IMR-90 (cell line): ENCODE measurements at regions not wholly inside any gene's neighbourhood (a gene's known extent, or its start where the extent isn't known, plus 50 kb on each side); places are given as distances from the start of the nearest gene placed in this dataset.
"Not testable (repeated sequence)": the region's sequence is repeated elsewhere in the genome, so short reads cannot be mapped to it uniquely, and the experiment has no call there.

Experiments used
- ATAC-seq: fragments of 200-7000 bp; cut with Tn5 transposase; 2 replicates; pipeline ENCODE4 v1.9.1; 2020; ENCODE audit warnings: low read depth, mild to moderate bottlenecking, moderate library complexity
- BruUV-seq: library from RNA; stranded (reverse); fragments of 400-500 nt; replicated peaks from 2 replicates; lab custom pipeline; 2021; lab: Mats Ljungman, UMichigan
- CTCF ChIA-PET: fragments of 300-600 bp; formaldehyde crosslinking; extraction: SDS; loops from one replicate; lab custom pipeline; 2021; ENCODE audit warnings: antibody characterized with exemption; lab: Yijun Ruan, JAX
- POLR2A ChIA-PET: fragments of 300-600 bp; sonication (Branson Sonifier 250); formaldehyde crosslinking; loops from one replicate; lab custom pipeline; 2022; ENCODE audit warnings: antibody characterized with exemption; ENCODE audit not compliant: unreplicated experiment; lab: Charles Lee
- DNase-seq: peaks from one replicate; pipeline ENCODE4 v3.0.0; 2013
- H2AFZ ChIP-seq: replicated peaks from 2 replicates; pipeline ENCODE3; 2013; ENCODE audit warnings: low read length, mild to moderate bottlenecking; ENCODE audit not compliant: poor library complexity
- H2AK5ac ChIP-seq: 2 replicates; pipeline ENCODE4 v1.6.1; 2013; ENCODE audit warnings: low read depth, low read length, inconsistent platforms
- H2AK9ac ChIP-seq: replicated peaks from 2 replicates; pipeline ENCODE3; 2013; ENCODE audit warnings: mild to moderate bottlenecking, low read depth, low read length, moderate library complexity; ENCODE audit not compliant: poor library complexity
- H2BK120ac ChIP-seq: 2 replicates; pipeline ENCODE4 v1.6.1; 2013; ENCODE audit warnings: low read depth, low read length, inconsistent platforms
- H2BK15ac ChIP-seq: 3 replicates; pipeline ENCODE4 v1.6.1; 2013; ENCODE audit warnings: low read depth, low read length, inconsistent platforms
- H2BK20ac ChIP-seq: 2 replicates; pipeline ENCODE4 v1.6.1; 2013; ENCODE audit warnings: low read depth, mild to moderate bottlenecking, inconsistent platforms, low read length, moderate library complexity
- H2BK5ac ChIP-seq: 2 replicates; pipeline ENCODE4 v1.6.1; 2013; ENCODE audit warnings: mild to moderate bottlenecking, low read depth, low read length, inconsistent platforms; ENCODE audit not compliant: poor library complexity, severe bottlenecking
- H3K14ac ChIP-seq: replicated peaks from 2 replicates; pipeline ENCODE4 v1.6.1; 2013; ENCODE audit warnings: low read depth, low read length, inconsistent platforms
- H3K18ac ChIP-seq: 2 replicates; pipeline ENCODE4 v1.6.1; 2013; ENCODE audit warnings: low read depth, low read length, control low read depth
- H3K23ac ChIP-seq: 2 replicates; pipeline ENCODE4 v1.6.1; 2013; ENCODE audit warnings: low read depth, low read length, inconsistent platforms
- H3K27ac ChIP-seq: 2 replicates; pipeline ENCODE4 v1.5.1; 2013; ENCODE audit warnings: mild to moderate bottlenecking, control low read depth, low read length; ENCODE audit not compliant: insufficient read depth
- H3K27me3 ChIP-seq: 2 replicates; pipeline ENCODE4 v1.6.1; 2013; ENCODE audit warnings: low read length; ENCODE audit not compliant: control insufficient read depth, insufficient read depth
- H3K36me3 ChIP-seq: 2 replicates; pipeline ENCODE4 v1.6.1; 2013; ENCODE audit warnings: low read length, mixed read lengths; ENCODE audit not compliant: control insufficient read depth, insufficient read depth
- H3K4ac ChIP-seq: 2 replicates; pipeline ENCODE4 v1.6.1; 2013; ENCODE audit warnings: low read depth, low read length, inconsistent platforms
- H3K4me1 ChIP-seq: 2 replicates; pipeline ENCODE4 v1.6.1; 2013; ENCODE audit warnings: low read length, mixed read lengths; ENCODE audit not compliant: control insufficient read depth, insufficient read depth
- H3K4me2 ChIP-seq: 2 replicates; pipeline ENCODE4 v1.6.1; 2013; ENCODE audit warnings: low read depth, mild to moderate bottlenecking, control low read depth, low read length, moderate library complexity
- H3K4me3 ChIP-seq: 2 replicates; pipeline ENCODE4 v1.5.1; 2013; ENCODE audit warnings: low read depth, mild to moderate bottlenecking, control low read depth, low read length, moderate library complexity; ENCODE audit not compliant: insufficient read depth
- H3K56ac ChIP-seq: 2 replicates; pipeline ENCODE4 v1.6.1; 2013; ENCODE audit warnings: low read length, inconsistent platforms; ENCODE audit not compliant: insufficient read depth; ENCODE audit errors: extremely low read depth
- H3K79me1 ChIP-seq, 2 experiments: 2 replicates each; pipeline ENCODE4 v1.6.1; 2013; ENCODE audit warnings: low read length in 2 of 2, inconsistent platforms in 1 of 2, low read depth in 1 of 2
- H3K9ac ChIP-seq: 2 replicates; pipeline ENCODE4 v1.6.1; 2013; ENCODE audit warnings: low read depth, low read length, control low read depth
- H3K9me1 ChIP-seq: 2 replicates; pipeline ENCODE4 v1.6.1; 2013; ENCODE audit warnings: low read length, inconsistent platforms; ENCODE audit not compliant: insufficient read depth
- H3K9me3 ChIP-seq: 2 replicates; pipeline ENCODE4 v1.6.1; 2013; ENCODE audit warnings: low read length; ENCODE audit not compliant: control insufficient read depth, insufficient read depth
- H4K20me1 ChIP-seq: 2 replicates; pipeline ENCODE4 v1.6.1; 2013; ENCODE audit warnings: low read length, inconsistent platforms; ENCODE audit not compliant: insufficient read depth
- H4K5ac ChIP-seq: 2 replicates; pipeline ENCODE4 v1.6.1; 2013; ENCODE audit warnings: mild to moderate bottlenecking, low read depth, low read length, control low read depth
- H4K8ac ChIP-seq, 2 experiments: 2 replicates each; pipeline ENCODE4 v1.6.1; 2013; ENCODE audit warnings: low read depth in 2 of 2, low read length in 2 of 2, control low read depth in 1 of 2, inconsistent platforms in 1 of 2
- H4K91ac ChIP-seq: 2 replicates; pipeline ENCODE4 v1.6.1; 2013; ENCODE audit warnings: low read depth, low read length, inconsistent platforms; ENCODE audit not compliant: insufficient read depth
- FOS ChIP-seq: fragments of 150-350 bp; IDR thresholded peaks from 2 replicates; pipeline ENCODE4 v1.6.1; 2016; ENCODE audit warnings: low read depth, low read length
- WGBS, 2 experiments: methylation state at CpG; one replicate each; pipeline versions ENCODE4 v1.1.5 to v1.1.7; 2013; ENCODE audit warnings: missing lambda C conversion rate in 2 of 2; ENCODE audit not compliant: insufficient read length in 1 of 2; ENCODE audit errors: extremely low coverage in 2 of 2; 5-methylcytosine and 5-hydroxymethylcytosine counted together
- dilution Hi-C: fragments of 300-500 bp; cut with HindIII; formaldehyde crosslinking; loops from one replicate; pipeline ENCODE4 v1.14.3; 2018; ENCODE audit warnings: low sequenced_read_pairs; ENCODE audit not compliant: unreplicated experiment
- in situ Hi-C: fragments of 300-500 bp; cut with MboI; formaldehyde crosslinking; loops from 3 replicates; pipeline ENCODE4 v1.14.3; 2019; ENCODE audit warnings: low sequenced_read_pairs, inconsistent platforms, mixed read lengths
- intact Hi-C: fragments of 100-400 bp; cut with micrococcal nuclease; formaldehyde crosslinking; loops from 2 replicates; pipeline ENCODE4 v1.10.0; 2022

DNA sequence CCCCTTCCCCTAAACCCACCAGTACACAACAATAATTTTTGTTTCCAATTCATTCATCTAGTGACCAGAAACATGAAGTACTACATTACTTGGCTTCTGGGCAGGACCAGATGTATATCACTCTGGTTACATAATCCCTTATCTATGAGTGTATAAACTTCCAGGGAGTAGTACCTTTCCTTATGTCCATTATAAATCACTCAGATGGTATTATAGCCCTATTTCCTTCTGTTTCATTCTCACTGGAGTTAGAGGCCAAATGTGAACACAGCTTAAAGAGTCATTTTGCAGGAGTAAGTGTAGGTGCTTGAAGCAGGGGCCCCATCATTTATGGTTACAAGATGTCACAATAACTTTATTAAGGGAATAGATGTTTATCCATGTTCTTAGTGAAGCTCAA lies 894.4 kb upstream of the NXPH2 start:
- H3K9ac ChIP-seq: no peak overlapping the region
- POLR2A ChIA-PET: no interaction called here
- ATAC-seq (no peak), DNase-seq (no peak)
- H3K36me3 ChIP-seq: no peaks in the 10 kb centered on the region
- H2BK5ac ChIP-seq: no peak overlapping the region
- no peak for TF ChIP-seq FOS
- no peaks in the 10 kb centered on the region for H4K20me1 ChIP-seq
- no peak overlapping the region for H3K4me3 ChIP-seq
- no peaks in the 10 kb centered on the region for H3K9me1 ChIP-seq
- no peak overlapping the region for H3K14ac ChIP-seq
- no TSS peak for BruUV-seq
- peaks cover 6% of the 10 kb centered on the region; the same call in 1 of the 2 replicates for H3K9me3 ChIP-seq
- H3K4ac ChIP-seq: no peak overlapping the region
- H2AK9ac ChIP-seq: no peak overlapping the region
- no peak overlapping the region for H3K18ac ChIP-seq
- dilution Hi-C loops: no loop called here
- H3K56ac ChIP-seq: no peak overlapping the region
- no peak overlapping the region for H2AK5ac ChIP-seq
- no peak overlapping the region for H2BK120ac ChIP-seq
- H4K91ac ChIP-seq: no peak overlapping the region
- intact Hi-C loops: no loop called here
- no peak overlapping the region for H4K5ac ChIP-seq
- no peaks in the 10 kb centered on the region for H3K4me1 ChIP-seq
- no peak overlapping the region for H3K23ac ChIP-seq
- no peak overlapping the region for H2BK15ac ChIP-seq
- H3K27ac ChIP-seq: no peak overlapping the region
- H2BK20ac ChIP-seq: no peak overlapping the region
- no peak overlapping the region for H3K4me2 ChIP-seq
- CTCF ChIA-PET: no interaction called here
- in situ Hi-C loops: no loop called here
- no peak overlapping the region for H4K8ac ChIP-seq
- H3K79me1 ChIP-seq: no peaks in the 10 kb centered on the region
- no peaks in the 10 kb centered on the region for H3K27me3 ChIP-seq
- no peak overlapping the region for H2AFZ ChIP-seq

DNA sequence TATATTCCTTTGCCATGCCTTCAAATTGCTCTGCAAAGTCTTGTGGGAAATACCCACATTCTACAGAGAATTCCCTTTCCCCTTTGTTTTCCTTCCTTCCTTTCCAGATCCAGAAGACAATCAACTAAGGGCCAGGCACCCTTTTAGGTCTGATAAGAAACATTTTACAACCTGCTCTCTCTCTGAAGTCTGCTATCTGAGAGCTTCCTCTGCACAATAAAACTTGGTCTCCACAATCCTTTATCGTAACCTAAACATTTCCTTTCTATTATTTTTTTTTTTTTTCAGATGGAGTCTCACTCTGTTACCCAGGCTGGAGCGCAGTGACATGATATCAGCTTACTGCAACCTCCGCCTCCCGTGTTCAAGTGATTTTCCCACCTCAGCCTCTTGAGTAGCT lies 893.3 kb upstream of the NXPH2 start:
- CTCF ChIA-PET, H2BK20ac ChIP-seq, H3K4me1 ChIP-seq, H3K9me3 ChIP-seq, H3K23ac ChIP-seq, H4K91ac ChIP-seq, POLR2A ChIA-PET, H4K5ac ChIP-seq, H2BK15ac ChIP-seq, H3K27me3 ChIP-seq, H3K18ac ChIP-seq, H3K56ac ChIP-seq, H2AK5ac ChIP-seq, H3K9ac ChIP-seq, H3K9me1 ChIP-seq, H2BK5ac ChIP-seq, dilution Hi-C loops, H3K14ac ChIP-seq, DNase-seq, intact Hi-C loops, H4K8ac ChIP-seq, H3K36me3 ChIP-seq, H2BK120ac ChIP-seq, H3K79me1 ChIP-seq, in situ Hi-C loops, H3K4ac ChIP-seq, H2AFZ ChIP-seq, H3K4me3 ChIP-seq, H3K27ac ChIP-seq, H2AK9ac ChIP-seq, H4K20me1 ChIP-seq, ATAC-seq, BruUV-seq, H3K4me2 ChIP-seq: not testable (repeated sequence)
- 25% methylated on average over 2 of the region's 4 CpGs; no CpG with 5 or more reads in 1 of the 2 experiments for WGBS, 2 experiments
